ENCODE measurements at regions not wholly inside any gene's neighbourhood (a gene's known extent, or its start where the extent isn't known, plus 50 kb on each side); places are given as distances from the start of the nearest gene placed in this dataset.
"Not testable (repeated sequence)": the region's sequence is repeated elsewhere in the genome, so short reads cannot be mapped to it uniquely, and the experiment has no call there.

DNA sequence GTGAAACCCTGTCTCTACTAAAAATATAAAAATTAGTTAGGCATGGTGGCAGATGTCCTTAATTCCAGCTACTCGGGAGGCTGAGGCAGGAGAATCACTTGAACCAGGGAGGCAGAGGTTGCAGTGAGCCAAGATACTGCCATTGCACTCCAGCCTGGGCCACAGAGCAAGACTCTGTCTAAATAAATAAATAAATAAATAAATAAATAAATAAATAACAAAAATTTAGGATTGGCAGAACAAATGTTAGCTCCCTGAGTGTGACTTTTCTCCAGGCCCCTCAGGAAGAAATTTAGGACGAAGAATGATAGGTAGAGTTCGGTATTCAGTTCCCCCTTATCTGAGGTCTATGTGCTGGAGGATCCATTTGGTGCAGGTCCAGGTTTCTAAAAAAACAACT, 181.2 kb downstream of the CD47 start:
- not testable (repeated sequence) for TF ChIP-seq CTCF (conservative IDR thresholded peaks at IDR 0.05; ENCODE audit: low read depth, low read length); EZH2 (IDR thresholded peaks at IDR 0.05; ENCODE audit: low read length, unreplicated experiment)

Data from PC-3 (cell line).